GM23248 (cell line): ENCODE measurements at regions not wholly inside any gene's neighbourhood (a gene's known extent, or its start where the extent isn't known, plus 50 kb on each side); places are given as distances from the start of the nearest gene placed in this dataset.

Experiments
- EZH2 ChIP-seq: fragments of 200-600 bp; sonication (generic); IDR thresholded peaks from 2 replicates; pipeline ENCODE4 v1.6.1; 2018; ENCODE audit warnings: antibody characterized with exemption, mild to moderate bottlenecking; ENCODE audit not compliant: insufficient read depth, poor library complexity, severe bottlenecking
- EZH2phosphoT487 ChIP-seq: fragments of 200-600 bp; sonication (generic); IDR thresholded peaks from 2 replicates; pipeline ENCODE4 v1.6.1; 2018; ENCODE audit warnings: antibody characterized with exemption, moderate library complexity, mild to moderate bottlenecking, low read depth; ENCODE audit not compliant: insufficient read depth

- TF ChIP-seq EZH2 (no peak), EZH2phosphoT487 (no peak)
Measured at GRCh38 chr17:13885550-13885949, 183.8 kb upstream of the COX10 start.
